Upper lobe of left lung (tissue), 6 donors: ENCODE measurements at regions not wholly inside any gene's neighbourhood (a gene's known extent, or its start where the extent isn't known, plus 50 kb on each side); places are given as distances from the start of the nearest gene placed in this dataset.

Experiments
- ATAC-seq, 2 donors: fragments of 200-7000 bp; cut with Tn5 transposase; one replicate each; pipeline ENCODE4 v1.9.1; 2022; ENCODE audit warnings: mild to moderate bottlenecking in 2 of 2, moderate library complexity in 2 of 2; ENCODE audit not compliant: low FRiP score in 2 of 2
- DNase-seq, 2 donors: peaks; one replicate each; pipeline ENCODE4 v3.0.0-alpha.2; 2019 to 2020
- H3K27ac ChIP-seq, 4 donors: fragments of 200-600 bp; sonication (generic); one replicate each; pipeline ENCODE4 v1.5.1; 2016 to 2019
- H3K27me3 ChIP-seq, 4 donors: fragments of 200-600 bp; sonication (generic); one replicate each; pipeline ENCODE4 v1.5.1; 2017 to 2019
- H3K36me3 ChIP-seq, 4 donors: fragments of 200-600 bp; sonication (generic); one replicate each; pipeline ENCODE4 v1.5.1; 2016 to 2019
- H3K4me1 ChIP-seq, 4 donors: fragments of 200-600 bp; sonication (generic); one replicate each; pipeline ENCODE4 v1.5.1; 2018 to 2019
- H3K4me3 ChIP-seq, 4 donors: fragments of 200-600 bp; sonication (generic); one replicate each; pipeline ENCODE4 v1.5.1; 2017 to 2019; ENCODE audit warnings: mild to moderate bottlenecking in 2 of 4, moderate library complexity in 1 of 4
- H3K9me3 ChIP-seq, 4 donors: fragments of 200-600 bp; sonication (generic); one replicate each; pipeline ENCODE4 v1.5.1; 2018 to 2019
- CTCF ChIP-seq, 6 experiments: fragments of 450-650 bp in 4 of 6; fragments of 200-600 bp in 2 of 6; sonication (generic) in 2 of 6; IDR thresholded peaks; one replicate each; pipeline ENCODE4 v1.5.1; 2016 to 2019; ENCODE audit warnings: antibody characterized with exemption in 6 of 6
- EP300 ChIP-seq, 4 donors: sonication (generic); formaldehyde crosslinking; IDR thresholded peaks; one replicate each; pipeline ENCODE4 v1.5.1; 2017; ENCODE audit warnings: antibody characterized with exemption in 4 of 4, control low read depth in 2 of 4
- POLR2A ChIP-seq, 4 donors: fragments of 450-650 bp; IDR thresholded peaks; one replicate each; pipeline ENCODE4 v1.5.1; 2016 to 2017; ENCODE audit warnings: antibody characterized with exemption in 4 of 4, mild to moderate bottlenecking in 2 of 4
- POLR2AphosphoS5 ChIP-seq, 2 donors: sonication (generic); formaldehyde crosslinking; IDR thresholded peaks; one replicate each; pipeline ENCODE4 v1.5.1; 2017; ENCODE audit warnings: antibody characterized with exemption in 2 of 2
- WGBS, 2 donors: methylation state at CpG; one replicate each; pipeline ENCODE4 v1.1.5; 2017 to 2018; 5-methylcytosine and 5-hydroxymethylcytosine counted together
- donor health status: DM: no; HTN: no; CAD: no; lungs with moderate emphysema.
- donor health status: DM: no; HTN: yes; CAD: no; lungs with severe emphysema.

GRCh38 chr4:166531703-166532102 is 658.7 kb downstream of the TLL1 start:
- H3K9me3 ChIP-seq, result no peaks in the 10 kb centered on the region
- TF ChIP-seq EP300 (IDR thresholded peaks at IDR 0.05) (no peak), POLR2A (IDR thresholded peaks at IDR 0.05) (no peak), CTCF (IDR thresholded peaks at IDR 0.05) (no peak), POLR2AphosphoS5 (IDR thresholded peaks at IDR 0.05) (no peak)
- H3K27me3 ChIP-seq, result no peaks in the 10 kb centered on the region
- 62 to 82% methylated on average over 3 of the region's 3 CpGs for WGBS, 2 donors
- no peak overlapping the region for H3K27ac ChIP-seq
- no peak overlapping the region for H3K4me3 ChIP-seq
- ATAC-seq (no peak), DNase-seq (no peak)
- H3K4me1 ChIP-seq, result no peaks in the 10 kb centered on the region
- no peaks in the 10 kb centered on the region for H3K36me3 ChIP-seq

GRCh38 chr4:166535865-166536264 is 662.8 kb downstream of the TLL1 start:
- no peak overlapping the region for H3K4me3 ChIP-seq
- DNase-seq (no peak), ATAC-seq (no peak)
- no peaks in the 10 kb centered on the region for H3K9me3 ChIP-seq
- WGBS, 2 donors, result 66% methylated on average over 7 of the region's 7 CpGs
- H3K27ac ChIP-seq, result no peak overlapping the region
- no peaks in the 10 kb centered on the region for H3K36me3 ChIP-seq
- no peak for TF ChIP-seq POLR2AphosphoS5 (IDR thresholded peaks at IDR 0.05)
- TF ChIP-seq CTCF (IDR thresholded peaks at IDR 0.05), result no peak
- no peak for TF ChIP-seq EP300 (IDR thresholded peaks at IDR 0.05)
- no peak for TF ChIP-seq POLR2A (IDR thresholded peaks at IDR 0.05)
- H3K4me1 ChIP-seq, result no peaks in the 10 kb centered on the region
- H3K27me3 ChIP-seq, result no peaks in the 10 kb centered on the region

GRCh38 chr4:166538491-166539005 is 665.5 kb downstream of the TLL1 start:
- Histone ChIP-seq H3K9me3 (no peaks in the 10 kb centered on the region), H3K27me3 (no peaks in the 10 kb centered on the region), H3K27ac (no peak overlapping the region), H3K4me1 (no peaks in the 10 kb centered on the region), H3K36me3 (no peaks in the 10 kb centered on the region), H3K4me3 (no peak overlapping the region)
- ATAC-seq (no peak), DNase-seq (no peak)
- WGBS, 2 donors, result 80 to 92% methylated on average over 2 of the region's 2 CpGs
- TF ChIP-seq EP300 (IDR thresholded peaks at IDR 0.05), result no peak
- no peak for TF ChIP-seq CTCF (IDR thresholded peaks at IDR 0.05)
- no peak for TF ChIP-seq POLR2A (IDR thresholded peaks at IDR 0.05)
- TF ChIP-seq POLR2AphosphoS5 (IDR thresholded peaks at IDR 0.05), result no peak

- no peaks in the 10 kb centered on the region for H3K36me3 ChIP-seq
- DNase-seq, result no peak
These were observed 673.0 kb downstream of the TLL1 start for GRCh38 chr4:166546009-166546408.

More at GRCh38 chr4:166546009-166546408, 673.0 kb downstream of the TLL1 start:
- 74 to 87% methylated on average over 4 to 6 of the region's 6 CpGs for WGBS, 2 donors
- H3K4me3 ChIP-seq, result no peak overlapping the region
- TF ChIP-seq CTCF (IDR thresholded peaks at IDR 0.05), result no peak
- TF ChIP-seq EP300 (IDR thresholded peaks at IDR 0.05), result no peak
- TF ChIP-seq POLR2AphosphoS5 (IDR thresholded peaks at IDR 0.05), result no peak
- no peak for TF ChIP-seq POLR2A (IDR thresholded peaks at IDR 0.05)
- peak in 1 of 2 donors; percentile 24 for ATAC-seq
- H3K9me3 ChIP-seq, result no peaks in the 10 kb centered on the region
- H3K27ac ChIP-seq, result no peak overlapping the region
- H3K4me1 ChIP-seq, result no peaks in the 10 kb centered on the region
- H3K27me3 ChIP-seq, result no peaks in the 10 kb centered on the region
